Caco-2 (cell line): ENCODE measurements at regions not wholly inside any gene's neighbourhood (a gene's known extent, or its start where the extent isn't known, plus 50 kb on each side); places are given as distances from the start of the nearest gene placed in this dataset.

Experiments
- BruUV-seq: library from RNA; stranded (reverse); fragments of 400-500 nt; replicated peaks from 2 replicates; lab custom pipeline; 2021; lab: Mats Ljungman, UMichigan
- CTCF ChIA-PET: fragments of 300-600 bp; sonication (Branson Sonifier 250); formaldehyde crosslinking; loops from one replicate; lab custom pipeline; 2022; ENCODE audit warnings: antibody characterized with exemption; lab: Charles Lee
- POLR2A ChIA-PET: fragments of 300-600 bp; sonication (Branson Sonifier 250); formaldehyde crosslinking; loops from one replicate; lab custom pipeline; 2022; ENCODE audit warnings: antibody characterized with exemption; lab: Charles Lee
- DNase-seq, 2 experiments: peaks; one replicate each; pipeline versions ENCODE4 v3.0.0 to v3.0.0-alpha.2; 2020 to 2022
- H3K27me3 ChIP-seq: replicated peaks from 2 replicates; pipeline ENCODE4 v1.6.0; 2011; ENCODE audit warnings: low read length; ENCODE audit not compliant: control insufficient read depth, insufficient read depth
- H3K36me3 ChIP-seq: 2 replicates; pipeline ENCODE4 v1.5.1; 2011; ENCODE audit warnings: low read length; ENCODE audit not compliant: control insufficient read depth, insufficient read depth
- H3K4me1 ChIP-seq: fragments of 250-450 bp; sonication (Bioruptor Pico); 2 replicates; pipeline ENCODE4 v1.5.1; 2020; ENCODE audit warnings: mild to moderate bottlenecking
- H3K4me3 ChIP-seq: 2 replicates; pipeline ENCODE4 v1.5.1; 2011; ENCODE audit warnings: low read depth, mild to moderate bottlenecking, control low read depth, low read length
- H3K9me3 ChIP-seq: fragments of 250-450 bp; sonication (Bioruptor Pico); 2 replicates; pipeline ENCODE4 v1.5.1; 2020; ENCODE audit warnings: mild to moderate bottlenecking, moderate library complexity
- H3K27ac Mint-ChIP-seq: one replicate; pipeline ENCODE4 v1.8.0; 2022; ENCODE audit warnings: mixed read lengths; ENCODE audit not compliant: unreplicated experiment
- H3K27me3 Mint-ChIP-seq: one replicate; pipeline ENCODE4 v1.8.0; 2022; ENCODE audit warnings: mixed read lengths; ENCODE audit not compliant: insufficient read depth, unreplicated experiment
- H3K36me3 Mint-ChIP-seq: one replicate; pipeline ENCODE4 v1.8.0; 2022; ENCODE audit warnings: mild to moderate bottlenecking, mixed read lengths; ENCODE audit not compliant: insufficient read depth, unreplicated experiment
- H3K4me1 Mint-ChIP-seq: one replicate; pipeline ENCODE4 v1.8.0; 2022; ENCODE audit warnings: low read depth, mixed read lengths; ENCODE audit not compliant: unreplicated experiment
- H3K4me3 Mint-ChIP-seq: one replicate; pipeline ENCODE4 v1.8.0; 2022; ENCODE audit warnings: mild to moderate bottlenecking, moderate library complexity, mixed read lengths; ENCODE audit not compliant: unreplicated experiment
- H3K9me3 Mint-ChIP-seq: one replicate; pipeline ENCODE4 v1.8.0; 2022; ENCODE audit warnings: mixed read lengths; ENCODE audit not compliant: unreplicated experiment
- intact Hi-C: fragments of 100-400 bp; cut with micrococcal nuclease; formaldehyde crosslinking; loops from one replicate; pipeline ENCODE4 v1.10.0; 2022; ENCODE audit not compliant: unreplicated experiment
- TF ChIP-seq, protein P1 (sequence below), 2 experiments: fragments of 200-600 bp in 1 of 2; IDR thresholded peaks; 1 replicate in 1 of 2; 2 replicates in 1 of 2; pipeline versions ENCODE4 v1.5.1 to v1.8.0; 2011 to 2022; ENCODE audit warnings: antibody characterized with exemption in 1 of 2, control low read depth in 1 of 2, inconsistent platforms in 1 of 2, low read depth in 1 of 2, low read length in 1 of 2, mild to moderate bottlenecking in 1 of 2, moderate library complexity in 1 of 2; ENCODE audit not compliant: insufficient read depth in 1 of 2, severe bottlenecking in 1 of 2, unreplicated experiment in 1 of 2

GRCh38 chr3:72273615-72274014 lies 488.7 kb upstream of the PROK2 start:
- Mint-ChIP-seq H3K27ac (peak overlapping the region; percentile 39), H3K27me3 (no peaks in the 10 kb centered on the region), H3K4me1 (peaks cover 13% of the 10 kb centered on the region), H3K36me3 (no peaks in the 10 kb centered on the region), H3K4me3 (no peak overlapping the region), H3K9me3 (no peaks in the 10 kb centered on the region)
- Histone ChIP-seq H3K4me1 (peaks cover 14% of the 10 kb centered on the region), H3K4me3 (no peak overlapping the region), H3K9me3 (no peaks in the 10 kb centered on the region), H3K36me3 (no peaks in the 10 kb centered on the region), H3K27me3 (no peaks in the 10 kb centered on the region)
- POLR2A ChIA-PET = no interaction called here
- intact Hi-C loops = loop anchor here (10.0 kb wide), 1 partner anchor 551 kb away; no protein-coding TSS in a partner anchor
- peak; percentile 15 to 46 for DNase-seq
- CTCF ChIA-PET = interaction anchor here (0.7 kb wide), 1 partner anchor 385 kb away, joined by 6 read pairs; no protein-coding TSS in a partner anchor
- BruUV-seq = no TSS peak
- TF ChIP-seq, protein P1, sequence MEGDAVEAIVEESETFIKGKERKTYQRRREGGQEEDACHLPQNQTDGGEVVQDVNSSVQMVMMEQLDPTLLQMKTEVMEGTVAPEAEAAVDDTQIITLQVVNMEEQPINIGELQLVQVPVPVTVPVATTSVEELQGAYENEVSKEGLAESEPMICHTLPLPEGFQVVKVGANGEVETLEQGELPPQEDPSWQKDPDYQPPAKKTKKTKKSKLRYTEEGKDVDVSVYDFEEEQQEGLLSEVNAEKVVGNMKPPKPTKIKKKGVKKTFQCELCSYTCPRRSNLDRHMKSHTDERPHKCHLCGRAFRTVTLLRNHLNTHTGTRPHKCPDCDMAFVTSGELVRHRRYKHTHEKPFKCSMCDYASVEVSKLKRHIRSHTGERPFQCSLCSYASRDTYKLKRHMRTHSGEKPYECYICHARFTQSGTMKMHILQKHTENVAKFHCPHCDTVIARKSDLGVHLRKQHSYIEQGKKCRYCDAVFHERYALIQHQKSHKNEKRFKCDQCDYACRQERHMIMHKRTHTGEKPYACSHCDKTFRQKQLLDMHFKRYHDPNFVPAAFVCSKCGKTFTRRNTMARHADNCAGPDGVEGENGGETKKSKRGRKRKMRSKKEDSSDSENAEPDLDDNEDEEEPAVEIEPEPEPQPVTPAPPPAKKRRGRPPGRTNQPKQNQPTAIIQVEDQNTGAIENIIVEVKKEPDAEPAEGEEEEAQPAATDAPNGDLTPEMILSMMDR (IDR thresholded peaks at IDR 0.05; ENCODE audit: insufficient read depth in 1 of 2, low read depth in 1 of 2, low read length in 1 of 2, severe bottlenecking in 1 of 2, unreplicated experiment in 1 of 2) = no peak

- no peaks in the 10 kb centered on the region for H3K27me3 ChIP-seq
- CTCF ChIA-PET = no interaction called here
- H3K27me3 Mint-ChIP-seq = no peaks in the 10 kb centered on the region
- H3K36me3 ChIP-seq = no peaks in the 10 kb centered on the region
- no peak overlapping the region for H3K27ac Mint-ChIP-seq
- no peak overlapping the region for H3K4me3 Mint-ChIP-seq
- H3K36me3 Mint-ChIP-seq = no peaks in the 10 kb centered on the region
- TF ChIP-seq, protein P1 (IDR thresholded peaks at IDR 0.05; ENCODE audit: insufficient read depth in 1 of 2, low read depth in 1 of 2, low read length in 1 of 2, severe bottlenecking in 1 of 2, unreplicated experiment in 1 of 2) = no peak
- BruUV-seq = no TSS peak
- DNase-seq = no peak
- no peak overlapping the region for H3K4me3 ChIP-seq
- H3K9me3 Mint-ChIP-seq = no peaks in the 10 kb centered on the region
- H3K4me1 Mint-ChIP-seq = peaks cover 13% of the 10 kb centered on the region
- POLR2A ChIA-PET = no interaction called here
- intact Hi-C loops = loop anchor here (10.0 kb wide), 1 partner anchor 552 kb away; no protein-coding TSS in a partner anchor
- H3K4me1 ChIP-seq = peaks cover 14% of the 10 kb centered on the region
- H3K9me3 ChIP-seq = no peaks in the 10 kb centered on the region
Observed at GRCh38 chr3:72272356-72272755, 487.4 kb upstream of the PROK2 start.

DNA sequence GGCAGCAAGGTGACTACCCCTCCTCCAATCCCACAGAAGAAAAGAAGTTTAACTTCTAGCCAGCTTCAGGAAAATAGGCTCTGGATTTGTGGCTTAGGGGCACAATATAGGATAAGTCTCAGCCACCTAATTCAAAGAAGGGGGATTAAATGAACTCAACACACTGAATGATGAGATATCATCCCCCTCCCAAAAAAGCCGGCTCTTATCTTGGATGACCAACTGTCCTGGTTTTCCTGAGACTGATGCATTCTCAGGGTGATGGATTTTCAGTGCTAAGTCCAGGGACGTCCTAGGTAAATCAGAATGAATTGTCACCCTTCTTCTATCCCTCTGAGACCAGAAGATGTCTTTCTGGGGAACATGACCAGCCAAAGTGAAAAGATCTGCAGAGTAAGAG lies 487.0 kb upstream of the PROK2 start:
- H3K9me3 Mint-ChIP-seq = no peaks in the 10 kb centered on the region
- TF ChIP-seq, protein P1 (IDR thresholded peaks at IDR 0.05; ENCODE audit: insufficient read depth in 1 of 2, low read depth in 1 of 2, low read length in 1 of 2, severe bottlenecking in 1 of 2, unreplicated experiment in 1 of 2) = no peak
- Histone ChIP-seq H3K9me3 (no peaks in the 10 kb centered on the region), H3K36me3 (no peaks in the 10 kb centered on the region), H3K27me3 (no peaks in the 10 kb centered on the region), H3K4me3 (no peak overlapping the region), H3K4me1 (peaks cover 14% of the 10 kb centered on the region)
- H3K27me3 Mint-ChIP-seq = no peaks in the 10 kb centered on the region
- H3K4me1 Mint-ChIP-seq = peaks cover 13% of the 10 kb centered on the region
- intact Hi-C loops = loop anchor here (10.0 kb wide), 1 partner anchor 553 kb away; no protein-coding TSS in a partner anchor
- ChIA-PET POLR2A (no interaction called here), CTCF (no interaction called here)
- no peak overlapping the region for H3K4me3 Mint-ChIP-seq
- no TSS peak for BruUV-seq
- DNase-seq = no peak
- no peak overlapping the region for H3K27ac Mint-ChIP-seq
- H3K36me3 Mint-ChIP-seq = no peaks in the 10 kb centered on the region
